ENCODE measurements at regions not wholly inside any gene's neighbourhood (a gene's known extent, or its start where the extent isn't known, plus 50 kb on each side); places are given as distances from the start of the nearest gene placed in this dataset.

DNA sequence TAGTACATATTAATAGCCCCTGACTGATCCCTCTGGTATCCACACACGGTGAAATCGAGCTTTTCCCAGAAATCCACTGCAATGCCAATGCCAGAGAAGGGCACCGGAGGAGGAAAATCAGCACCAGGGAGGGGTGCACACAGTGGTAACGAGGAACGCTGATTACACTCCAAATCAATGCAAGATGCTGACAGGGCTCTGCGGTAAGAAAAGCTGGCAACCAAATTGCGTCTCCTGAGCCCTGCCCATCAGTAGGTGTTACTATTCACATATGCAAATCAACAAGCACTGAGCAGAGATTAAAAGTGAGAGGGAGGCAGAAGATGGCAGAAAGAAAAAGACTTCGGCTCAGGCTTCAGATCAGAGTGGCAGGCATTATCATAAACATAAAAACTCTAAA, 159.1 kb downstream of the RPS29 start:
- H3K4me1 Mint-ChIP-seq = peaks cover 8% of the 10 kb centered on the region
- ATAC-seq = peak; percentile 36
- peaks cover 4% of the 10 kb centered on the region for H3K36me3 Mint-ChIP-seq (ENCODE audit: low read depth)
- CTCF ChIA-PET = no interaction called here
- H3K4me3 Mint-ChIP-seq = no peak overlapping the region
- peaks cover 25% of the 10 kb centered on the region for H3K27me3 Mint-ChIP-seq
- intact Hi-C loops (cut with DNase I, micrococcal nuclease) = no loop called here
- no peak overlapping the region for H3K27ac Mint-ChIP-seq
- POLR2A ChIA-PET = no interaction called here
- peaks cover 14% of the 10 kb centered on the region for H3K9me3 Mint-ChIP-seq (ENCODE audit: low read depth)
- DNase-seq = no peak

DNA sequence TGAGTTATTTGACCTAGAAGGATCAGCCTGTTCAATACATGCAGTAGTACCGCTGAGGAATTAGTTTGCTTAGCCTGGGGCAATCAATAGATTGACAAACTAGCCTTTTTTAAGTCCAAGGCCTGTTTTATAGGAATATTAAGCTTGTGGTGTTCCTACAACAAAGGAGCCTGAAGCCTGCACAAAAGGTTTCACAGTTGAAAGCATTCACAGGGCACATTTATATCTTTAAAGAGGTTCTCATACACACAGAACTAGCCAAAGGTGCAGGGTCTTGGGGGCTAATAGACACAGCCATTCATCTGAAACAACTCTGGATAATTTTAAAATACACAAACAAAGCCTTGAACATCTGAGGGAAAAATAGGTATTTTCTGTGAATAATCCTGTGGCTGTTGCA, 160.3 kb downstream of the RPS29 start:
- H3K27me3 Mint-ChIP-seq = peaks cover 25% of the 10 kb centered on the region
- POLR2A ChIA-PET = no interaction called here
- intact Hi-C loops (cut with DNase I, micrococcal nuclease) = no loop called here

DNA sequence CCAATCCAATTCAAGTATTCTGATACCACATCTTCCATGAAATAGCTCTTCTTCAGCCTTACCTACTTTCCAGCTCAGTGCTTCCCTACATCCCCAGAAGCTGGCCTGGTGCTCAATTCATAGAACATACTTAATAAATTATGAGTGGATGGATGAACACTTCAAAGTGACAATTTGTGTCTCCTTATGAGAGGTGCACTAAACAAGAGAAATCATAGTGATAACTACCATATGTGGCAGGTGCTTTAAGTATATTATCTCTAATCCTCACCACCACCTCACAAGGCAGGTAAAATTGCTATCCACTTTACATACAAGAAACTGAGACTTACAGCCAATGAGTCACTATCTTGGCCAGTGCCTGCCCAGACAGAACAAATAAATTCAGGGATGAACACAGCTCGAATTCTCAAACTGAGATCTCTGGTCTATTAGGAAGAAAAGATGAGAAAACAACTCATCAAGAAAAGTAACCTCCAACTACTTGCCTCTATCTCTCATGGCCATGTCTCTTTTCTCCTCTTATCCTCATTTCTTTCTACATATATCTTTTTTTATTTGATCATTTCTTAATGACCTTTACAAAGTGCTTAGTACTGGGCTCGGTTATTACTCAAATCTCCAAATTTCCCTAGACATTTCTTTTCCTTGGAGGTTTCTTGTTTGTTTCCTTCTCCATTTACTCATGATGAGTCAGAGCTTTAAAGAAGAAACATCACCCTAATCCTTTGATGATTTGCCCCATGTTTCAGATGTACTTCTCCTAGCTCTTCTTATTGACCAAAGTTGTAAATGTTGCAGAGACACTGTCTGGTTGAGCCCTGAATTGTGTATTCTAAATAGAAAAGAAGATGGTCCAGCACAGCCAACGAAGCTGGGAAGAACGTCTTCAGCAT, 161.5 kb downstream of the RPS29 start:
- peak overlapping the region; percentile 5 for H3K27ac Mint-ChIP-seq
- no peaks in the 10 kb centered on the region for H3K36me3 Mint-ChIP-seq (ENCODE audit: low read depth)
- no peak for DNase-seq
- intact Hi-C loops (cut with DNase I, micrococcal nuclease) = no loop called here
- ChIA-PET CTCF (no interaction called here), POLR2A (no interaction called here)
- no peak overlapping the region for H3K4me3 Mint-ChIP-seq
- no peaks in the 10 kb centered on the region for H3K9me3 Mint-ChIP-seq (ENCODE audit: low read depth)
- H3K27me3 Mint-ChIP-seq = peaks cover 30% of the 10 kb centered on the region
- H3K4me1 Mint-ChIP-seq = peaks cover 21% of the 10 kb centered on the region
- no peak for ATAC-seq

More for the DNA sequence above, 160.3 kb downstream of the RPS29 start:
- ATAC-seq (no peak), DNase-seq (no peak)
- CTCF ChIA-PET = no interaction called here
- Mint-ChIP-seq H3K4me1 (peaks cover 10% of the 10 kb centered on the region), H3K9me3 (ENCODE audit: low read depth) (peaks cover 3% of the 10 kb centered on the region), H3K36me3 (ENCODE audit: low read depth) (no peaks in the 10 kb centered on the region), H3K4me3 (no peak overlapping the region), H3K27ac (no peak overlapping the region)

DNA sequence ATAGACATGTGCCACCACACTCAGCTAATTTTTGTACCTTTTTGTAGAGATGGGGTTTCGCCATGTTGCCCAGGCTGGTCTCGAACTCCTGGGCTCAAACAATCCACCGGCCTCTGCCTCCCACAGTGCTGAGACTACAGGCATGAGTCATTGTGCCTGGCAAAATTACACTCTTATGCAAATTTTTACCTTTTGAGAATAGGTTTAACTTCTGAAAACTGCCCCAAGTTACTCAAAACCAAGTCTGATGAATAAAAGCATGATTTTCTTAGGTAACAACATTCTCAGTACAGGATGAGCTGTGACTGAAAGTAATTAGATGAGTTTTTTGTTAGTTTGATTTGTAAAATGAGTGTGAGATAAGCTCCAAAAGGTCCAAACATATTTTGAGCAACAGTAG, 166.0 kb downstream of the RPS29 start:
- peak; percentile 82 for ATAC-seq
- POLR2A ChIA-PET = interaction anchor here (0.6 kb wide), 1 partner anchor 167 kb away, joined by 6 read pairs; no protein-coding TSS in a partner anchor
- Mint-ChIP-seq H3K27ac (peak overlapping the region; percentile 81), H3K4me3 (no peak overlapping the region), H3K9me3 (ENCODE audit: low read depth) (no peaks in the 10 kb centered on the region), H3K4me1 (peaks cover 33% of the 10 kb centered on the region), H3K27me3 (peaks cover 39% of the 10 kb centered on the region), H3K36me3 (ENCODE audit: low read depth) (no peaks in the 10 kb centered on the region)
- DNase-seq = peak; percentile 68
- intact Hi-C loops (cut with DNase I, micrococcal nuclease) = loop anchor here in 1 of 2 experiments (1.0 kb wide), 1 partner anchor 15 kb away; no protein-coding TSS in a partner anchor
- CTCF ChIA-PET = interaction anchor here (1.0 to 1.9 kb wide), 4 partner anchors 14 to 42 kb away, joined by 3 to 6 read pairs (median 6); no protein-coding TSS in a partner anchor

DNA sequence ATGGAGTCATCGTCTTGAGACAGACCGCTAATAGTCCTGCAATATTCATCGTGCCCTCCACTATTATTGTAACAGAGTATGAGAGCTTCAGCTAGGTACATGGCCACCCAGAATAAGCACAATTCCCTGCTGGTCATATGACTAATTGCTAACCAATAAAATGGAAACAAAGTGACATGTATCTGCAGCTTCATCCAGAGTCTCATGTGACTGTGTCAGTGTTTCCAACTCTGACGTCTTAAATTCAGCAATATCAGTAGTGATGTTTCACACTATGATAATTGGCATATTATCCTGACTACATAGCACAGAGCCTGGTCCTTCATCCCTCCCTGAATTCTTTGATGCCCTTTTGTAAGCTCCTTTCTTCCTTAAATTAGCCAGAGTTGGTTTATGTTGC, 167.4 kb downstream of the RPS29 start:
- ATAC-seq = peak; percentile 55
- H3K4me1 Mint-ChIP-seq = peaks cover 27% of the 10 kb centered on the region
- intact Hi-C loops (cut with DNase I, micrococcal nuclease) = loop anchor here in 1 of 2 experiments (1.0 kb wide), 1 partner anchor 13 kb away; no protein-coding TSS in a partner anchor
- ChIA-PET POLR2A (interaction anchor here (0.6 kb wide), 1 partner anchor 14 kb away, joined by 6 read pairs; no protein-coding TSS in a partner anchor), CTCF (interaction anchor here (0.7 to 1.6 kb wide), 3 partner anchors 14 to 80 kb away, joined by 3 to 4 read pairs (median 3); no protein-coding TSS in a partner anchor)
- peaks cover 32% of the 10 kb centered on the region for H3K27me3 Mint-ChIP-seq
- H3K4me3 Mint-ChIP-seq = no peak overlapping the region
- DNase-seq = peak; percentile 12
- H3K36me3 Mint-ChIP-seq (ENCODE audit: low read depth) = no peaks in the 10 kb centered on the region
- H3K27ac Mint-ChIP-seq = peak overlapping the region; percentile 56
- no peaks in the 10 kb centered on the region for H3K9me3 Mint-ChIP-seq (ENCODE audit: low read depth)

DNA sequence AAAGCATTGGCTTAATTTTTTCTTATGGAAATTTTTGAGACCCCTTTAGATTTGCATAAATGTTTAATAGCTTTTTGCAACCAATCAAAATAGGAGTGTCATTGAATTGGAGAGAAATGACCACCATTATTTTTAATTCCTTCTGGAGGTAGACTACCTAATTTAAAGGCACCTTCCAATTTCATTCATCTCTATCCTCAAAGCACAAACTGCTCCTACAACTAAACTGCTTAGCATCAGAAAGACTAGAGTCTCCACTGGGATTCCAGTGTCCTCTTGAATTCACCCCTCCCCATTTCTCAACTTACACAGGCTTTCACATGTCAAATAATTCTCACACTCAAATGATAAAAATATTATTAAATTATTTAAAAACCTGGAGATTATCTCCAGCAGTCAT, 168.4 kb downstream of the RPS29 start:
- intact Hi-C loops (cut with DNase I, micrococcal nuclease) = loop anchor here in 1 of 2 experiments (1.0 kb wide), 1 partner anchor 12 kb away; no protein-coding TSS in a partner anchor
- H3K27me3 Mint-ChIP-seq = peaks cover 31% of the 10 kb centered on the region
- H3K4me3 Mint-ChIP-seq = no peak overlapping the region
- ChIA-PET CTCF (interaction anchor here (1.6 kb wide), 1 partner anchor 81 kb away, joined by 4 read pairs; no protein-coding TSS in a partner anchor), POLR2A (no interaction called here)
- H3K27ac Mint-ChIP-seq = no peak overlapping the region
- DNase-seq = no peak
- no peaks in the 10 kb centered on the region for H3K36me3 Mint-ChIP-seq (ENCODE audit: low read depth)
- no peaks in the 10 kb centered on the region for H3K9me3 Mint-ChIP-seq (ENCODE audit: low read depth)
- H3K4me1 Mint-ChIP-seq = peaks cover 27% of the 10 kb centered on the region
- no peak for ATAC-seq

DNA sequence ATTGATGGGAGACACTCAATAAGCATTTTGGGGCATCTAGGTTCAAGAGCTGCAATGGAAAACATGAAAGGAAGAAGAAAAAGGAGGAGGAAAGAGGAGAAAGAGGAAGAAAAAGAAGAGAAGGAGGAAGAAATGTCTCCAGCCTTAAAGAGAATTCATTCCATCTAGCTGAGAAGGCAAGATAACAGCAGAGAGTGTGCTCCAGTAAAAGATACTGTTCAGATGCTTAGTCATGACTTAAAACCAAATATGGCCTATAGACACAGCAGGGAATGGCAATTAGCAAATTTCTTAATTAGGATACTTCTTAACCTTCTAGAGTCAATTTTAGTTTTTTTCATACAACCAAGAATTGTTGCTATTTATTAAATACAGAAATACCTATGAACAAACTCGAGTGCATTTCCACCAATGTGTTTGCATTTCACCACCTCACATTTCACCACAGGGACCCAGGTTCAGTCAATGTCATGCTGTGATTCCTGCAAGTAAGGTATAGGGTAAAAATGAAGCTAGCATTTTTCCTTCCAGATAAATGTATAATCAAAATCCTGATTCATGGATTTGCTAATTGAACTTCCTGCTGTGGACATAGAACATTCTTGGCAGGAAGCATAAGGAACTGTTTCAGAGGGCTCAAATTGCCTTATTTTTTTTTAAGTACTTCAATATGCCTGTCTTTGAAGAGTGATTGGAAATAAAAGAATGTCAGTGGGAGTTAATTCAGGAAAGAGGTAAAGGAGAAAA, 177.8 kb downstream of the RPS29 start:
- ChIA-PET CTCF (no interaction called here), POLR2A (no interaction called here)
- Mint-ChIP-seq H3K27me3 (peaks cover 21% of the 10 kb centered on the region), H3K4me3 (no peak overlapping the region), H3K36me3 (ENCODE audit: low read depth) (no peaks in the 10 kb centered on the region), H3K27ac (no peak overlapping the region), H3K9me3 (ENCODE audit: low read depth) (no peaks in the 10 kb centered on the region), H3K4me1 (peaks cover 7% of the 10 kb centered on the region)
- DNase-seq (no peak), ATAC-seq (no peak)
- intact Hi-C loops (cut with DNase I, micrococcal nuclease) = no loop called here

DNA sequence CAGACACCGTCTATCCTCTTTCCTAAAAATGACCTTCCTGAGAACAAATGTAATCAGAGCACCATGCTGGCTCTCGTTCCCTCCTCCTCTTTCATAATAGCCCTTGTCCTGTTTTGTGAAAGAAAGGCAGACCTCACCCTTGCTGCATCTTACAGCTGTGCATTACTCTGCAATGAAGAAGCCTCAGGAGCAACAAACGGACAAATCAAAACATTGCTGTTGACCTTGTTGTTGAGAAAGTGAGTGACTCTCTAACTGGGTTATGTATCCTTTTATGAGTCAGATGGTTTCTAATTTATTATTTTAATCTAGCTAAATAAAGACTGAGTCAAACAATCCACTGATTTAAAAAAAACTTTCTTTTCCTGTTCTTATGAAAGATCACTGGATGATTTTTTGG, 180.9 kb downstream of the RPS29 start:
- Mint-ChIP-seq H3K36me3 (ENCODE audit: low read depth) (no peaks in the 10 kb centered on the region), H3K27ac (no peak overlapping the region), H3K4me3 (no peak overlapping the region), H3K9me3 (ENCODE audit: low read depth) (no peaks in the 10 kb centered on the region), H3K27me3 (peaks cover 10% of the 10 kb centered on the region), H3K4me1 (peaks cover 10% of the 10 kb centered on the region)
- DNase-seq = no peak
- peak; percentile 91 for ATAC-seq
- POLR2A ChIA-PET = no interaction called here
- CTCF ChIA-PET = interaction anchor here (0.9 to 1.7 kb wide), 3 partner anchors 13 to 56 kb away, joined by 3 to 6 read pairs (median 3); no protein-coding TSS in a partner anchor
- intact Hi-C loops (cut with DNase I, micrococcal nuclease) = loop anchor here (1.0 kb wide), 2 partner anchors 13 to 15 kb away; no protein-coding TSS in a partner anchor

DNA sequence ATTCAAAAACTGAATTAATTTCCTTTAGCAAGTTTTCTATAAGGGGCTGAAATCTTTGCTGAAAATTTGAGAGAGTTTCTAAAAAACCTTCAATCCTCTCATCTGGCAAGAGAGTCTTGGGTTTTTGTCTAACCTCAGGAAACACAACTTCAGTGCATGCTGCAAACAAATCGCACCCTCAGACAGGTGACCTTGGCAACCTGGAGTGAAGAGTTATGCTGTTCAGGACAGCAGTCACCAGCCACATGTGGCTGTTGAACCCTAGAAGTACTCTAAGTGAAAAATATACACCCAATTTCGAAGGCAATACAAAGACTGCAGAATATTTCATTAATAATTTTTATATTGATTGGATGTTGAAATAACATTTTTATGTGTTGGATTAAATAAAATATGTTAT, 184.8 kb downstream of the RPS29 start:
- DNase-seq = no peak
- Mint-ChIP-seq H3K36me3 (ENCODE audit: low read depth) (no peaks in the 10 kb centered on the region), H3K4me3 (no peak overlapping the region), H3K27ac (no peak overlapping the region), H3K27me3 (peaks cover 3% of the 10 kb centered on the region), H3K4me1 (peaks cover 10% of the 10 kb centered on the region), H3K9me3 (ENCODE audit: low read depth) (no peaks in the 10 kb centered on the region)
- ATAC-seq = no peak
- POLR2A ChIA-PET = no interaction called here
- CTCF ChIA-PET = no interaction called here
- intact Hi-C loops (cut with DNase I, micrococcal nuclease) = no loop called here

DNA sequence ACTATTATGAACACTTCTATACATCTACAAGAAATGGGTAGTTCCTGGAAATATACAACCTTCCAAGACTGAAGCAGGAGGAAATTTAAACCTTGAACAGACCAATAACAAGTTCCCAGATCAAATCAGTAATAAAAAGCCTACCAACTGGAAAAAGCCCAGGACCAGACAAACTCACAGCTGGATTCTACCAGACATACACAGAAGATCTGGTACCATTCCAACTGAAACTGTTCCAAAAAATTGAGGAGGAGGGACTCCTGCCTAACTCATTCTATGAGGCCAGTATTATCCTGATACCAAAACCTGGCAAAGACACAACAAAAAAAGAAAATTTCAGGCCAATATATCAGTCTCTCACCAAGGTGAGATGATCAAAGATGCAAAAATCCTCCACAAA, 189.4 kb downstream of the RPS29 start:
- Mint-ChIP-seq H3K27me3 (peaks cover 4% of the 10 kb centered on the region), H3K36me3 (ENCODE audit: low read depth) (no peaks in the 10 kb centered on the region), H3K27ac (no peak overlapping the region), H3K4me1 (no peaks in the 10 kb centered on the region), H3K9me3 (ENCODE audit: low read depth) (no peaks in the 10 kb centered on the region), H3K4me3 (no peak overlapping the region)
- CTCF ChIA-PET = no interaction called here
- POLR2A ChIA-PET = no interaction called here
- no peak for DNase-seq
- intact Hi-C loops (cut with DNase I, micrococcal nuclease) = no loop called here
- ATAC-seq = no peak

DNA sequence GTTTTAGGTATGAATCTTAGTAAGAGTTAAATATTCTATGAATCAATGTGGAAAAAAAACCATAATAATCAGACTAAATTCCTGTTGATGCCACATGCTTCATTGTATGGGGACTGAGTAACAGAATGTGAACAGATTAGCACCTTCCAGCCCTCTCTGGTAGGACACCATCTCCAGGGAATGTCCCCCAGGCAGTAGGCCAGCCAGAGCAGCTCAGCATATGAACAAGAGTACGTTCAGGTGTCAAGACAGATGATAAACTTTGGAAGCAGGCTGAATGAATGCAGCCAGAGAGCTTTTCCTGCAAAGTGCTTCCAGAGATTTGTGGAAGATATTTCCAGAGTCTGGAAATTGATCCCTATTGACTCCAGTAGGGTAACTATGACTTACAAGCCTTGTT, 204.4 kb downstream of the RPS29 start:
- ChIA-PET CTCF (no interaction called here), POLR2A (no interaction called here)
- Mint-ChIP-seq H3K36me3 (ENCODE audit: low read depth) (no peaks in the 10 kb centered on the region), H3K4me3 (no peak overlapping the region), H3K27me3 (peaks cover 24% of the 10 kb centered on the region), H3K9me3 (ENCODE audit: low read depth) (peaks cover 14% of the 10 kb centered on the region), H3K4me1 (no peaks in the 10 kb centered on the region), H3K27ac (no peak overlapping the region)
- DNase-seq = no peak
- intact Hi-C loops (cut with DNase I, micrococcal nuclease) = no loop called here
- ATAC-seq = no peak
